Esophagus squamous epithelium (tissue), 5 donors: ENCODE measurements at regions not wholly inside any gene's neighbourhood (a gene's known extent, or its start where the extent isn't known, plus 50 kb on each side); places are given as distances from the start of the nearest gene placed in this dataset.

Source experiments
- DNase-seq: peaks from one replicate; lab custom pipeline; 2025; lab: John Stamatoyannopoulos, UW
- H3K27ac ChIP-seq, 4 donors: fragments of 200-600 bp; sonication (generic); one replicate each; pipeline ENCODE4 v1.5.1; 2016 to 2019; ENCODE audit warnings: mild to moderate bottlenecking in 1 of 4
- H3K27me3 ChIP-seq, 4 donors: fragments of 200-600 bp; sonication (generic); 1 replicate in 3 of 4; 2 replicates in 1 of 4; pipeline versions ENCODE4 v1.5.1 to v1.6.0; 2017 to 2021; ENCODE audit warnings: antibody characterized with exemption in 1 of 4
- H3K36me3 ChIP-seq, 3 donors: fragments of 200-600 bp; sonication (generic); one replicate each; pipeline ENCODE4 v1.5.1; 2016 to 2019
- H3K4me1 ChIP-seq, 3 donors: fragments of 200-600 bp; sonication (generic); one replicate each; pipeline ENCODE4 v1.5.1; 2017 to 2019
- H3K4me3 ChIP-seq, 4 donors: fragments of 200-600 bp; sonication (generic); 1 replicate in 3 of 4; 2 replicates in 1 of 4; pipeline ENCODE4 v1.5.1; 2016 to 2019; ENCODE audit warnings: mild to moderate bottlenecking in 2 of 4, moderate library complexity in 1 of 4
- H3K9me3 ChIP-seq, 3 donors: fragments of 200-600 bp; sonication (generic); one replicate each; pipeline ENCODE4 v1.5.1; 2016 to 2019
- POLR2A ChIP-seq, 4 donors: fragments of 450-650 bp; IDR thresholded peaks; one replicate each; pipeline ENCODE4 v1.6.1; 2017; ENCODE audit warnings: antibody characterized with exemption in 4 of 4, mild to moderate bottlenecking in 4 of 4, moderate library complexity in 3 of 4
- WGBS, 2 donors: methylation state at CpG; one replicate each; pipeline ENCODE4 v1.1.5; 2018; 5-methylcytosine and 5-hydroxymethylcytosine counted together
- intact Hi-C: fragments of 100-400 bp; cut with DNase I; formaldehyde crosslinking; loops from one replicate; pipeline ENCODE4 v1.15.0; 2022
- TF ChIP-seq, protein P1 (sequence below), 6 experiments: fragments of 450-650 bp in 4 of 6; fragments of 200-600 bp in 2 of 6; sonication (generic) in 2 of 6; IDR thresholded peaks; one replicate each; pipeline ENCODE4 v1.5.1; 2016 to 2019; ENCODE audit warnings: antibody characterized with exemption in 6 of 6, mild to moderate bottlenecking in 4 of 6, moderate library complexity in 4 of 6
- donor health status: DM: yes; HTN: yes; CAD: no.

DNA sequence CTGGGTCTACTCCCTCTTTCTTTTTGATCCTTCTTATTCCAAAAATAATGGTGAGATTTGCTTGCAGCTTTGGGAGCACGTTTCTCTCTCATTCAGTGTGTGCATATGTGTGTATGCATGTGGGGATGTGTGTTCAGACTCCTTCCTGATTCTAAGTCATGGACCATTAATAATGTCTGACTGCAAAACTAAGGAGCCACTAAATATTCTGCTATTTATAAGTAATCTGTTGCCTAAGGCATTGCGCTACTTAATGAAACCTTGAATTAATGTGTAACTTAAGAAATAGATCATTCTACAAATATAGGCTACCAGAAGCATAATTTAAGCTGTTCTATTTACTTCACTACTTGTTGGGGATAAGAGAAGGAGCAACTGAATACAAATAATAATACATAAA, 182.1 kb downstream of the TFCP2L1 start:
- Histone ChIP-seq H3K9me3 (no peaks in the 10 kb centered on the region), H3K27ac (no peak overlapping the region), H3K27me3 (peaks cover 0 to 32% (median 0%) of the 10 kb centered on the region in 4 donors), H3K36me3 (no peaks in the 10 kb centered on the region), H3K4me1 (no peaks in the 10 kb centered on the region), H3K4me3 (no peak overlapping the region)
- 51 to 52% methylated on average over 2 of the region's 2 CpGs for WGBS, 2 donors
- DNase-seq: no peak
- TF ChIP-seq, protein P1, sequence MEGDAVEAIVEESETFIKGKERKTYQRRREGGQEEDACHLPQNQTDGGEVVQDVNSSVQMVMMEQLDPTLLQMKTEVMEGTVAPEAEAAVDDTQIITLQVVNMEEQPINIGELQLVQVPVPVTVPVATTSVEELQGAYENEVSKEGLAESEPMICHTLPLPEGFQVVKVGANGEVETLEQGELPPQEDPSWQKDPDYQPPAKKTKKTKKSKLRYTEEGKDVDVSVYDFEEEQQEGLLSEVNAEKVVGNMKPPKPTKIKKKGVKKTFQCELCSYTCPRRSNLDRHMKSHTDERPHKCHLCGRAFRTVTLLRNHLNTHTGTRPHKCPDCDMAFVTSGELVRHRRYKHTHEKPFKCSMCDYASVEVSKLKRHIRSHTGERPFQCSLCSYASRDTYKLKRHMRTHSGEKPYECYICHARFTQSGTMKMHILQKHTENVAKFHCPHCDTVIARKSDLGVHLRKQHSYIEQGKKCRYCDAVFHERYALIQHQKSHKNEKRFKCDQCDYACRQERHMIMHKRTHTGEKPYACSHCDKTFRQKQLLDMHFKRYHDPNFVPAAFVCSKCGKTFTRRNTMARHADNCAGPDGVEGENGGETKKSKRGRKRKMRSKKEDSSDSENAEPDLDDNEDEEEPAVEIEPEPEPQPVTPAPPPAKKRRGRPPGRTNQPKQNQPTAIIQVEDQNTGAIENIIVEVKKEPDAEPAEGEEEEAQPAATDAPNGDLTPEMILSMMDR (IDR thresholded peaks at IDR 0.05): no peak
- TF ChIP-seq POLR2A (IDR thresholded peaks at IDR 0.05): no peak
- intact Hi-C loops: no loop called here

DNA sequence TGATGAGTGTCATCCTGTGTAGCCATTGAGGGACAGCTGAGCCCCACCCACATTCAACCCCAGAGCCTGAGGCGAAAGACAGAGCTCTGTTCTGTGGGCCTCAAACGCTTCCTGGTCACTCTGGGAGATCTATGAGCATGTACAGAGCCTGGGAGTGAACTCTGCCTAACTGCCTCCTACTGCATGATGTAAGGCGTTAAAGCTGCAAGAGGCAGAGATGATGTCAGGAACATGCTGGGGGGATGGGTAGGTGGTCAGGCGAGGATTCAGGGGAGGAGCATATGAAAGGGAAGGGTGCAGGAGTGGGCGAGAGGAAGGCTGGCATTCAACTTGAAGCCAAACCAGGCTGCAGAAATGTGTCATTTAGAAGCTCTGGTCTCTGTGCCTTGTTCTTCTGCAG, 181.0 kb downstream of the TFCP2L1 start:
- H3K27ac ChIP-seq: no peak overlapping the region
- WGBS, 2 donors: 60 to 65% methylated on average over 3 of the region's 5 CpGs
- TF ChIP-seq POLR2A (IDR thresholded peaks at IDR 0.05): no peak
- TF ChIP-seq, protein P1 (IDR thresholded peaks at IDR 0.05): no peak
- peaks cover 0 to 32% (median 0%) of the 10 kb centered on the region in 4 donors for H3K27me3 ChIP-seq
- no peaks in the 10 kb centered on the region for H3K4me1 ChIP-seq
- H3K9me3 ChIP-seq: no peaks in the 10 kb centered on the region
- intact Hi-C loops: no loop called here
- DNase-seq: no peak
- no peaks in the 10 kb centered on the region for H3K36me3 ChIP-seq
- no peak overlapping the region for H3K4me3 ChIP-seq

DNA sequence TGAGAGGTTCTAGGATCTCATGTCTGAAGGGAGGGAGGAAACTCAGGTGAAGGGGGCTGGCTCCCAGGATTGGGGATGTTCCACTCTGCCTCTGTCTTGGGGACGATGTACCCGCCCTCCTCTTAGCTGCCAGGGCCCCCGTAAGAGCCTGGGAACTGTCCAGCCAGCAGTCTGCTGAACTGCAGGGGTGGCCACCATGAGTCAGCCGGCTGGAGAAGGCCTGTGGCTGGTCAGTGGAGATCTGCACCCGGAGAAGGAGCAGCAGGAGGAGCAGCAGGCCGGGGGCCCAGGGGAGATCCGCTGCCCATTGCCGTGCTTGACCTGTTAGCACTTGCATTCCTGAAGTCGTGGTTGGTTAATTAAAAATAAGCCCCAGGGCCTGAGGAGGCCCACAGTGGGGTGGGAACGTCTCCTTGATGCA, 180.3 kb downstream of the TFCP2L1 start:
- H3K4me1 ChIP-seq: no peaks in the 10 kb centered on the region
- no peak overlapping the region for H3K4me3 ChIP-seq
- 47% methylated on average over 6 of the region's 10 CpGs; no CpG with 5 or more reads in 1 of the 2 donors for WGBS, 2 donors
- peaks cover 0 to 32% (median 0%) of the 10 kb centered on the region in 4 donors for H3K27me3 ChIP-seq
- H3K27ac ChIP-seq: no peak overlapping the region
- no peaks in the 10 kb centered on the region for H3K9me3 ChIP-seq
- no peaks in the 10 kb centered on the region for H3K36me3 ChIP-seq
- no peak for DNase-seq
- intact Hi-C loops: no loop called here
- TF ChIP-seq, protein P1 (IDR thresholded peaks at IDR 0.05): no peak
- no peak for TF ChIP-seq POLR2A (IDR thresholded peaks at IDR 0.05)

DNA sequence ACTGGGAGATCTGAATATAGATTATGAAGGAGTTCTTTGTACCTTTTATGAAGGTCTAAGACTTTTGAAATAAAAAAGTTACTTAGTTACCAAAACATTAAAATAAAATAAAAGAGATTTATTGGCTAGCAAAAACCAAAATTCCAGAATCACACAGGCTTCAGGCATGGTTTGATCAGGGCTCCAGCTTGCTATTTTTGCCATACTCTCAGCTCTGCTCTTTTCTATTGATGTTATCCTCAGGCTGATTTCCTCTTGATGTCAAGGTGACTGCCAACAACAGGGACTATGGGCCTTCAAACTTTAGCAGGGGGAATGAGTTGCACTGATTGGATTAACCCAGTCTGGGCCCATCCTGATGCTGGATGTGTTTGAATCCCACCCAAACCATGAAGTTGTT, 174.1 kb downstream of the TFCP2L1 start:
- H3K27ac ChIP-seq: no peak overlapping the region
- no peaks in the 10 kb centered on the region for H3K9me3 ChIP-seq
- intact Hi-C loops: no loop called here
- no peak for DNase-seq
- H3K36me3 ChIP-seq: no peaks in the 10 kb centered on the region
- H3K4me3 ChIP-seq: no peak overlapping the region
- H3K4me1 ChIP-seq: no peaks in the 10 kb centered on the region
- no peak for TF ChIP-seq POLR2A (IDR thresholded peaks at IDR 0.05)
- TF ChIP-seq, protein P1 (IDR thresholded peaks at IDR 0.05): no peak
- no peaks in the 10 kb centered on the region for H3K27me3 ChIP-seq

DNA sequence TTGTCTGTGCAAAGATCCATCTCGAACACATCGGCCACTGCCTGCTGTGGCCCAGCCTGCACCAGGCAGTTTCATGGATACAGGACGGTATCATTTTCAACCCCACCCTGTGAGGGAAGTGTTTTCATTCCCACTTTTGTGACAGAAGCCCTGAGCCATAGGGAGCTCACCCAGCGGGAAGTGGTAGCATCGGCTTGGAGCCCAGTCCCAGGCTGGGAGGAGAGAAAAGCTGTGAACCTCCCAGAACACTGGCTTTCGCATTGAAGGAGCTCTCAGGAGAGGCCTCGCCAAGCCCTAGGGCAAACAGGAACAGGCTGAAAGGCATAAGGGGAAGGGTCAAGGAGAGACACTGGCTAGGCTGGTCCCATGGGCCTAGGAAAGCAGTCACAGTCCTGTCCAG, 166.1 kb downstream of the TFCP2L1 start:
- Histone ChIP-seq H3K27ac (no peak overlapping the region), H3K36me3 (no peaks in the 10 kb centered on the region), H3K4me3 (no peak overlapping the region), H3K9me3 (no peaks in the 10 kb centered on the region), H3K4me1 (no peaks in the 10 kb centered on the region), H3K27me3 (peaks cover 0 to 12% (median 0%) of the 10 kb centered on the region in 4 donors)
- WGBS, 2 donors: 80 to 87% methylated on average over 1 to 7 of the region's 7 CpGs
- TF ChIP-seq POLR2A (IDR thresholded peaks at IDR 0.05): no peak
- TF ChIP-seq, protein P1 (IDR thresholded peaks at IDR 0.05): no peak
- intact Hi-C loops: no loop called here
- DNase-seq: no peak
